GM18517 (cell line): ENCODE measurements at regions not wholly inside any gene's neighbourhood (a gene's known extent, or its start where the extent isn't known, plus 50 kb on each side); places are given as distances from the start of the nearest gene placed in this dataset.
"Not testable (repeated sequence)": the region's sequence is repeated elsewhere in the genome, so short reads cannot be mapped to it uniquely, and the experiment has no call there.

Experiments
- ATAC-seq: cut with Tn5 transposase; IDR thresholded peaks from one replicate; pipeline ENCODE4 v1.9.1; 2021; ENCODE audit warnings: mild to moderate bottlenecking, moderate library complexity; ENCODE audit not compliant: unreplicated experiment

DNA sequence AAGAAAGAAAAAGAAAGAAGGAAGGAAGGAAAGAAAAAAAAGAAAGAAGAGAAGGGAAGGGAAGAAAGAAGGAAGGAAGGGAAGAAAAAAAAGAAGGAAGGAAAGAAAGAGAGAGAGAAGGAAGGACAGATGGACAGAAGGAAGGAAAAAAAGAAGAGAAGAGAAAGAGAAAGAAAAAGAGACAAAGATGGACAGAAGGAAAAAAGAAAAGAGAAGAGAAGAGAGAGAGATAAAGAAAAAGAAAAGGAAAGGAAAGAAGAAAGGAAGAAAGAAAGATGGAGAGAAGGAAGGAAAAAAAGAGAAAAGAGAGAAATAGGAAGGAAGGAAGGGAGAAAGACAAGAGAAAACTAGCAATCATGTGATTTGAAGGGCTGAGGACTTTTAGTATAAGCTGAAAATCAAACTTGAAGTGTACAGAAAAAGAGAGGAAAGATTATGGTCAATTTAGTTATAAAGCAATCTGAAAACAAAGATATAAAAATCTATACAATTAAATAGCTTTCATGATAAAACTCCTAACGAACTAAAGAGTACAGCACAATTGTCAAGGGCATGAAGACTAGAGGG lies 115.3 kb downstream of the LTN1 start:
- ATAC-seq: no peak

DNA sequence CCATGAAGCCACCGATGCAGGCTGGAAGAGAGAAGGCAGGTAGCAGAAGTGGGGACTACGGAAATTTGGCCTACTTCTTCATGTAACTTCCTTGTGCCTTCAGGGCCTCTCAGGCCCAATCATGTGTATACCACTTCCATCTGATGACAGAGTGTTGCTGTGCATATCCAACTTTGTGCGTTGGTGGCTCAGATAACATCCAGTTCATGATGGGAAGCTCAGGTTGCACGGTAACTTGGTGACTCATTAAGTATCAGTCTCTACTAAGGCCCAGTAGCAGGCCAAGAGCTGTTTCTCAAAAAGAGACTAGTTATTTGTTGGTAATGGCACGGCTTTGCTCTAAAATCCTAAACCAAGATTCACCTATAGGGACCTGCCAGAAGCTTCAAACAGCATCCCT lies 117.6 kb downstream of the LTN1 start:
- no peak for ATAC-seq

GRCh38 chr21:28872218-28872617 lies 120.5 kb downstream of the LTN1 start:
- no peak for ATAC-seq

DNA sequence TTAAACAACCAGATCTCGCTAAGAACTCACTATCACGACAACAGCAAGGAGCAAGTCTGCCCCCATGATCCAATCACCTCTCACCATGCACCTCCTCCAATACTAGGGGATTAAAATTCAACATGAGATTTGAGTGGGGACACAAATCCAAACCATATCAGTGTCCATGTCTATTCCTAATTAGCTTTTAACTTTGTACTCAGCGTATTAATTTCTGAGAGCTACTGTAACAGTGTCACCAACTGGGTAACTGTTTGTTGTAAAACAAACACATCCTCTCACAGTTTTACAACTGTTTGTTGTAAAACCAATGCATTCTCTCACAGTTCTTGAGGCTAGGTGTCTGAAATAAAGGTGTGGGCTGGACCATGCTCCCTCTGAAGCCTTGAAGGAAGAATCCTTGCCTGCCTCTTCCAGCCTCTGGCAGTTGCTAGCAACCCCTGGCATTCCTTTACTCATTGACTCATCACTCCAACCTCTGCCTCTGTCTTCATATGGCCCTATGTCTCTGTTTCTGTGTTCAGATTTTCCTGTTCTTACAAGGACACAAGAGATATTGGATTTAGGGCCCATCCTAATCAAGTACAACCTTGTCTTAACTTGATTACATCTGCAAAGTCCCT lies 121.2 kb downstream of the LTN1 start:
- ATAC-seq: no peak

- no peak for ATAC-seq
Measured at GRCh38 chr21:28867401-28867800, 125.3 kb downstream of the LTN1 start.

GRCh38 chr21:28865488-28866186 lies 127.0 kb downstream of the LTN1 start:
- ATAC-seq: no peak

GRCh38 chr21:28858424-28858823 lies 134.3 kb downstream of the LTN1 start:
- ATAC-seq: no peak

- ATAC-seq: no peak
Measured at GRCh38 chr21:28857752-28858151, 134.9 kb downstream of the LTN1 start.

DNA sequence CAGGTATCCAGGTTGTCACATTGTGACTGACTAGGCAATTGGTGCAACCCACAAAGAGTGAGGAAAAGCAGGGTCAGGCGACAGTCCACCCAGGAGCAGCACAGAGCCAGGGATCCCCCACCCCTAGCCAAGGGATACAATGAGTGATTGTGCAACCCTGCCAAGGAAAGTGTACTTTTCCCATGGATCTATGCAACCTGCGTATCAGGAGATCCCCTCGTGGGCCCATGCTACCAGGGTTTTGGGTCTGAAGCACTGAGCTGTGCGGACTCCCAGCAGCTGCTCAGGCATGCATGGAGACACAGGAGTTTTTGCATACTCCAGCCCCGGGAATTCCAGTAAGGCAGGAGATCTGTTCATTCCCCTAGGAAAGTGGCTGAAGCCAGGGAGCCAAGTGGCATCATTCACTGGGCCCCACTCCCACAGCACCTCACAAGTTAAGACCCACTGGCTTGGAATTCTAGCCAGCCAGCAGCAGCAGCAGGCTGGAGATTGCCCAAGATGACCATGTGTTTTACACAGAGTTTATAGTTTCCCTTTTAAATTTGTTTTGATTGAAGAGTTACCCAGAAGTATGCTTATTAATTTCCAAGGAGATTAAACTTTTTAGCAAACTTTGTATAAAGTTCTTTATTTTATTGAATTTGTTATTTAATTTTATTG lies 136.0 kb downstream of the LTN1 start:
- no peak for ATAC-seq

GRCh38 chr21:28852706-28853105 lies 140.0 kb downstream of the LTN1 start:
- no peak for ATAC-seq

- ATAC-seq: no peak
Measured at GRCh38 chr21:28851645-28852044, 141.0 kb downstream of the LTN1 start.

DNA sequence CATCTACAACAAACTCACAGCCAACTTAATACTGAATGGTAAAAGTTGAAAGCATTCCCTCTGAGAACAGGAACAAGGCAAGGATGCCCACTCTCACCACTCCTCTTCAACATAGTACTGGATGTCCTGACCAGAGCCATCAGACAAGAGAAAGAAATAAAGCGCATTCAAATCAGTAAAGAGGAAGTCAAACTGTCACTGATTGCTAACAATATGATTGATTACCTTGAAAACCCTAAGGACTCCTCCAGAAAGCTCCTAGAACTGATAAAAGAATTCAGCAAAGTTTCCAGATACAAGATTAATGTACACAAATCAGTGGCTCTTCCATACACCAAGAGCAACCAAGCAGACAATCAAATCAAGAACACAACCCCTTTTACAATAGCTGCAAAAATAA lies 153.4 kb downstream of the LTN1 start:
- ATAC-seq: not testable (repeated sequence)

- ATAC-seq: not testable (repeated sequence)
Measured at GRCh38 chr21:28837426-28837825, 155.3 kb downstream of the LTN1 start.

DNA sequence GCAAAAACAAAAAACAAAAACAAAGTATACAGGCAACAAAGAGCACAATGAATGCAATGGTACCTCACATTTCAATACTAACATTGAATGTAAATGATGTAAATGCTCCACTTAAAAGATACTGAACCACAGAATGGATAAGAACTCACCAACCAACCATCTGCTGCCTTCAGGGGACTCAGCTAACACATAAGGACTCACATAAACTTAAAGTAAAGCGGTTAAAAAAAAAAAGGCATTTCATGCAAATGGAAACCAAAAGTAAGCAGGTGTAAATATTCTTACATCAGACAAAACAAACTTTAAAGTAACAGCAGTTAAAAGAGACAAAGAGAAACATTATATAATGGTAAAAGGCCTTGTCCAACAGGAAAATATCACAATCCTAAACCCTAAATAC lies 156.1 kb downstream of the LTN1 start:
- ATAC-seq: not testable (repeated sequence)

- ATAC-seq: no peak
Measured at GRCh38 chr21:28834335-28835238, 158.1 kb downstream of the LTN1 start.

- ATAC-seq: no peak
Measured at GRCh38 chr21:28833609-28834008, 159.1 kb downstream of the LTN1 start.

DNA sequence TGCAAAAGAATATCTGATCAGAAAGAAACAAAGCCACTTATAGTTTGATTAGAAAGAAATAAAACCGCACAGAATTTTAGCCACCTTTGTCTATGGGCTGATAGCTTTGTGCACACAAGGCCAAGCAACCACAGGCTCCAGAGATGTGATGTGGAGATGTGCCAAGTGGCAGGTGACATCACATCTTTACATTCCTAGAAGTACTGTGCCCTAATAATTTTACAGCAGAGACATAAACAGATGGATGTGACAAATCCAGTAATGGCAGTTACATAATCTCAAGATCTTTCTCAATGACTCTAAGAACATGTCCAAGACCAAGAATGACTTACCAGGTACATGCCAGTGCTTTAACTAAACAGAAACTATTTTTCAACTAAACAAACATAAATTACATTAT lies 159.5 kb downstream of the LTN1 start:
- ATAC-seq: no peak

GRCh38 chr21:28832715-28833061 lies 160.0 kb downstream of the LTN1 start:
- no peak for ATAC-seq

DNA sequence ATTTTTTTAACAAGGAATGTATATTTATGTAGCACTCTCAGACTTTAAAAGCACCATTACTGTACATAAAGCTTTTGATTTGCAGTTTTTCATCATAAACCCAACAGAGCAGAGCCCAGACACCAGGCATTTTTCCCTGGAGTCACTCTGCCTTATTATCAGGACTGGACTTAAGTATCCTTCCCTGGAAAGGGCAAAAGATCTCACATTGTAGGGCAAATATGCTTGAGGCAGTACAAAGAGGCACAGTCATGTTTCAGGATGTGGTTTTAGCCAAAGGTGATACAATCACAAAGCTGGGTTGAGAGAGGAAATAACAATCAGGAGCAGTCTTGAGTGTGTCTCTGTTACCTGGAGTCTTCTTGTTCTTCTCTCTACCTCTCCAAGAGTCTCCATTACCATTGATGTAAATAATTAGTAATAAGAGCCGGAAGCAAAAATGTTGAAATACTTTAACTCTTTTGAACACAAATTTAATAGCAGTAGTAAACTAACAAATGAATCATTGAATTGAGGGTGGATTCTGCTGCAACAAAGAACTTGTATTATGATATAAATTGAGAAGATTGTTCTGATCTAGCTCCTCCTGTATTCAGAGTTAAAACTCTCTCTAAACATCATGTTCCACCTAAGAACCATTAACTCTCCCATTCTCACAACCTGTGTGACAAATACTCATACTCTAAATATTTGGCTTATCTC lies 160.5 kb downstream of the LTN1 start:
- no peak for ATAC-seq

DNA sequence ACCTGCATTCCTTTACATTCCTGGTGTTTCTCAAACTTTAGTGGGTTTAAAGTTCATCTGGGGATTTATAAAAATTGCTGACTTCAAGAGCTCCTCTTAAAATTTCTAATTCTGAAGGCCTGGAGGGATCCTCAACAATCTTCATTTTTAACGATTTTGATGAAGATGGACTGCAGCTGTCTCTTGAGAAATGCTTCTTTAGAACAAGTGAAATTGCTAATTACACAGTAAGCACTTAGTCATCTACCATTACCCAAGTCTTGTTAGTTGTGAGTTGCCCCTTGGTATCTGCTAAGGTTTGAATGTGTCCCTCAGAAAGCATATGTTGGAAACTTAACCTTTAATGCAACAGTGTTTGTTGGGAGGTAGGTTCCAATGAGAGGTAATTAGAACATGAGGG lies 163.7 kb downstream of the LTN1 start:
- ATAC-seq: no peak
